SHP77 (cell line): ENCODE measurements at regions not wholly inside any gene's neighbourhood (a gene's known extent, or its start where the extent isn't known, plus 50 kb on each side); places are given as distances from the start of the nearest gene placed in this dataset.

Experiments
- DNase-seq, 2 experiments: peaks; one replicate each; lab custom pipeline; 2025; lab: John Stamatoyannopoulos, UW

GRCh38 chr10:33542752-33543505, 208.5 kb upstream of the NRP1 start:
- no peak for DNase-seq

- no peak for DNase-seq
These were observed 204.6 kb upstream of the NRP1 start for GRCh38 chr10:33539116-33539515.

- no peak for DNase-seq
These were observed 202.6 kb upstream of the NRP1 start for GRCh38 chr10:33537066-33537465.

GRCh38 chr10:33536508-33536907, 202.0 kb upstream of the NRP1 start:
- DNase-seq, result no peak

- DNase-seq, result no peak
These were observed 201.4 kb upstream of the NRP1 start for GRCh38 chr10:33535866-33536265.

GRCh38 chr10:33534416-33534815, 199.9 kb upstream of the NRP1 start:
- no peak for DNase-seq

GRCh38 chr10:33533612-33534011, 199.1 kb upstream of the NRP1 start:
- DNase-seq, result no peak

GRCh38 chr10:33532901-33533300, 198.4 kb upstream of the NRP1 start:
- DNase-seq, result no peak

GRCh38 chr10:33529234-33529633, 194.8 kb upstream of the NRP1 start:
- DNase-seq, result no peak

- no peak for DNase-seq
These were observed 190.5 kb upstream of the NRP1 start for GRCh38 chr10:33524966-33525365.

GRCh38 chr10:33524041-33524440, 189.6 kb upstream of the NRP1 start:
- no peak for DNase-seq

- no peak for DNase-seq
These were observed 188.8 kb upstream of the NRP1 start for GRCh38 chr10:33523236-33523792.

GRCh38 chr10:33521904-33522303, 187.4 kb upstream of the NRP1 start:
- no peak for DNase-seq

GRCh38 chr10:33521062-33521461, 186.6 kb upstream of the NRP1 start:
- no peak for DNase-seq

GRCh38 chr10:33520223-33520622, 185.8 kb upstream of the NRP1 start:
- no peak for DNase-seq

- DNase-seq, result no peak
These were observed 184.8 kb upstream of the NRP1 start for GRCh38 chr10:33519130-33519860.

- no peak for DNase-seq
These were observed 175.7 kb upstream of the NRP1 start for GRCh38 chr10:33510206-33510605.

GRCh38 chr10:33509231-33509831, 174.9 kb upstream of the NRP1 start:
- DNase-seq, result peak; percentile 39 to 43

GRCh38 chr10:33507662-33508425, 173.4 kb upstream of the NRP1 start:
- no peak for DNase-seq

- DNase-seq, result no peak
These were observed 172.6 kb upstream of the NRP1 start for GRCh38 chr10:33506838-33507661.

GRCh38 chr10:33506391-33506790, 171.9 kb upstream of the NRP1 start:
- DNase-seq, result no peak
